HepG2 (cell line): ENCODE measurements at regions not wholly inside any gene's neighbourhood (a gene's known extent, or its start where the extent isn't known, plus 50 kb on each side); places are given as distances from the start of the nearest gene placed in this dataset.

Source experiments
- ATAC-seq: fragments of 200-7000 bp; cut with Tn5 transposase; 3 replicates; pipeline ENCODE4 v1.9.1; 2020; ENCODE audit warnings: mild to moderate bottlenecking, moderate library complexity
- BruUV-seq: library from RNA; stranded (reverse); fragments of 400-500 nt; replicated peaks from 2 replicates; lab custom pipeline; 2021; lab: Mats Ljungman, UMichigan
- CTCF ChIA-PET: fragments of 300-600 bp; formaldehyde crosslinking; extraction: SDS; loops from one replicate; lab custom pipeline; 2021; ENCODE audit warnings: low total read pairs, inconsistent platforms, low intra/inter-chr PET ratio; lab: Yijun Ruan, JAX
- POLR2A ChIA-PET: fragments of 350-600 bp; sonication (Branson Sonifier 250); formaldehyde crosslinking; loops from one replicate; lab custom pipeline; 2020; ENCODE audit warnings: antibody characterized with exemption, inconsistent platforms; lab: Yijun Ruan, JAX
- DNase-seq: peaks from one replicate; pipeline ENCODE4 v3.0.0-alpha.2; 2015; ENCODE audit warnings: low spot score
- FAIRE-seq: peaks from 3 replicates; lab custom pipeline; 2011; peaks lifted over from hg19 to GRCh38; lab: Jason Lieb, UNC
- H2AFZ ChIP-seq: one replicate; pipeline ENCODE4 v1.6.1; 2011; ENCODE audit warnings: low read length, inconsistent platforms
- H3K27ac ChIP-seq: fragments of 300-600 bp; 3 replicates; pipeline ENCODE4 v1.8.0; 2011; ENCODE audit warnings: mixed run types, mild to moderate bottlenecking, mixed read lengths, low read length, inconsistent platforms; ENCODE audit not compliant: insufficient read depth; ENCODE audit errors: extremely low read length
- H3K27me3 ChIP-seq, 2 experiments: fragments of 200-600 bp in 1 of 2; 2 replicates in 1 of 2; 3 replicates in 1 of 2; pipeline versions ENCODE4 v1.6.0 to v1.8.0; 2011; ENCODE audit warnings: low read length in 2 of 2, mild to moderate bottlenecking in 2 of 2, moderate library complexity in 2 of 2, inconsistent platforms in 1 of 2; ENCODE audit not compliant: insufficient read depth in 2 of 2, control insufficient read depth in 1 of 2
- H3K36me3 ChIP-seq, 2 experiments: fragments of 200-600 bp in 1 of 2; replicated peaks in 1 of 2; 2 replicates in 1 of 2; 3 replicates in 1 of 2; pipeline versions ENCODE4 v1.5.1 to v1.8.0; 2011; ENCODE audit warnings: low read length in 2 of 2, inconsistent platforms in 1 of 2; ENCODE audit not compliant: insufficient read depth in 2 of 2, control insufficient read depth in 1 of 2
- H3K4me1 ChIP-seq: 2 replicates; pipeline ENCODE4 v1.5.1; 2012; ENCODE audit warnings: low read length, inconsistent platforms; ENCODE audit not compliant: insufficient read depth
- H3K4me2 ChIP-seq: 2 replicates; pipeline ENCODE4 v1.6.0; 2011; ENCODE audit warnings: low read depth, low read length, inconsistent platforms
- H3K4me3 ChIP-seq, 3 experiments: fragments of 200-600 bp in 1 of 3; sonication (generic), shearing (Covaris generic) in 1 of 3; replicated peaks in 1 of 3; 2 replicates each; pipeline ENCODE4 v1.5.1; 2011 to 2016; ENCODE audit warnings: low read length in 3 of 3, inconsistent platforms in 2 of 3, low read depth in 2 of 3, mild to moderate bottlenecking in 2 of 3, control low read depth in 1 of 3, mixed read lengths in 1 of 3; ENCODE audit not compliant: insufficient read depth in 1 of 3
- H3K79me2 ChIP-seq: one replicate; pipeline ENCODE4 v1.6.1; 2011; ENCODE audit warnings: low read length, inconsistent platforms; ENCODE audit not compliant: insufficient read depth
- H3K9ac ChIP-seq: 2 replicates; pipeline ENCODE4 v1.6.0; 2011; ENCODE audit warnings: mild to moderate bottlenecking, low read depth, low read length, inconsistent platforms; ENCODE audit not compliant: insufficient read depth
- H3K9me3 ChIP-seq: 2 replicates; pipeline ENCODE4 v1.5.1; 2012; ENCODE audit warnings: mild to moderate bottlenecking, low read length
- H4K20me1 ChIP-seq: 2 replicates; pipeline ENCODE4 v1.6.0; 2011; ENCODE audit warnings: inconsistent platforms, mild to moderate bottlenecking, low read length, moderate library complexity; ENCODE audit not compliant: insufficient read depth
- ATF7 ChIP-seq, 2 experiments: fragments of 450-650 bp in 1 of 2; sonication (generic) in 1 of 2; formaldehyde crosslinking in 1 of 2; IDR thresholded peaks; 2 replicates each; pipeline versions ENCODE4 v1.4.0 to v1.6.1; 2016 to 2020; ENCODE audit warnings: antibody characterized with exemption in 1 of 2, mild to moderate bottlenecking in 1 of 2, missing genetic modification reagents in 1 of 2
- HNRNPK ChIP-seq: fragments of 200-400 bp; formaldehyde crosslinking; IDR thresholded peaks from 2 replicates; pipeline ENCODE4 v1.6.1; 2018; ENCODE audit warnings: low read length, low read depth, moderate library complexity, mild to moderate bottlenecking; ENCODE audit not compliant: poor library complexity, severe bottlenecking
- PHF8 ChIP-seq: sonication (generic); formaldehyde crosslinking; IDR thresholded peaks from 2 replicates; pipeline ENCODE4 v1.5.0; 2020; ENCODE audit warnings: missing genetic modification reagents
- TOPORS ChIP-seq: sonication (generic); formaldehyde crosslinking; IDR thresholded peaks from 2 replicates; pipeline ENCODE4 v1.8.0; 2023; ENCODE audit warnings: mild to moderate bottlenecking, missing genetic modification reagents
- WGBS: methylation state at CpG from one replicate; pipeline ENCODE4 v1.1.6; 2017; ENCODE audit warnings: low lambda C conversion rate; 5-methylcytosine and 5-hydroxymethylcytosine counted together
- in situ Hi-C: cut with HindIII; loops from 2 replicates; pipeline ENCODE4 v1.10.0; 2017; ENCODE audit warnings: low pct_unique_long_range_greater_than_20kb; ENCODE audit not compliant: extremely low pct_ligation_motif_present
- intact Hi-C: fragments of 100-400 bp; cut with micrococcal nuclease; formaldehyde crosslinking; loops from one replicate; pipeline ENCODE4 v1.10.0; 2022; ENCODE audit not compliant: unreplicated experiment

DNA sequence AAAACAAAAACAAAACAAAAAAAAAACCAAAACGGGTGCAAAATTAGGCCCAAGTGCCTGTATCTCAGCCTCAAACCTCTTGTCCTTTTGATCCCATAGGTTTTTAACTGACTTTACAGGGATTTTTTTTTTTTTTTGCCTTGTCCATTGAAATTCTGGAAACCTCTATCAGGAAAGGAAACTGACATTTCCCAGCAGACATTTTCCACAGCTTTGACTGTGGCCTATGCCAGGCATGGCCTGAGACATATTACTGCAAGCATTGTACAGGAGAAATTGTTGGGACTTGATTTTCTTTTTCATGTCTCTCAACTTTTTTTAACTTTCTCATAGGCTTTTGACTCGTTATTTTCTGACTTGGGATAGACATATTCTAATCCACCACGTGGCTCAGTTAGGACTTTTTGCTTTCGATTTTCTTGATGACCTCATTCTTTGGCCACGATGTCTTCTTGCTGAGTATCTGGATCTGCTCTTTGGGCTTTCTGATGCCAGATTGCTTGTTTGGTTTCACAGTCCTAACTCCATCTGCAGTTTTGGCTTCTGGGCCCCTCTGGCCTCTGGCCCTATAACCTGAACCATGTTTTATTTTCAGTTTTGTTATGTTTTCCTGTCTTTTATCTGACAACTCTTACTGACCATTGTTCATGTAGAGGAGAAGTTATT lies 336.1 kb upstream of the C11orf87 start:
- ATAC-seq (no peak), DNase-seq (no peak), FAIRE-seq (no peak)
- H3K79me2 ChIP-seq, result no peaks in the 10 kb centered on the region
- H3K9me3 ChIP-seq, result no peaks in the 10 kb centered on the region
- CTCF ChIA-PET, result no interaction called here
- POLR2A ChIA-PET, result no interaction called here
- H3K4me2 ChIP-seq, result no peak overlapping the region
- BruUV-seq, result no TSS peak
- no peaks in the 10 kb centered on the region for H4K20me1 ChIP-seq
- H3K27ac ChIP-seq, result no peak overlapping the region
- no peak overlapping the region for H3K9ac ChIP-seq
- WGBS, result 1% methylated on average over 5 of the region's 5 CpGs
- H3K4me3 ChIP-seq, result no peak overlapping the region
- H3K4me1 ChIP-seq, result no peaks in the 10 kb centered on the region
- in situ Hi-C loops (no loop called here), intact Hi-C loops (no loop called here)
- no peaks in the 10 kb centered on the region for H3K27me3 ChIP-seq
- no peak overlapping the region for H2AFZ ChIP-seq
- no peaks in the 10 kb centered on the region for H3K36me3 ChIP-seq
- TF ChIP-seq ATF7 (IDR thresholded peaks at IDR 0.05) (peak; percentile 71), ATF7 (CRISPR knock-in tag; IDR thresholded peaks at IDR 0.05) (no peak), TOPORS (no peak)

DNA sequence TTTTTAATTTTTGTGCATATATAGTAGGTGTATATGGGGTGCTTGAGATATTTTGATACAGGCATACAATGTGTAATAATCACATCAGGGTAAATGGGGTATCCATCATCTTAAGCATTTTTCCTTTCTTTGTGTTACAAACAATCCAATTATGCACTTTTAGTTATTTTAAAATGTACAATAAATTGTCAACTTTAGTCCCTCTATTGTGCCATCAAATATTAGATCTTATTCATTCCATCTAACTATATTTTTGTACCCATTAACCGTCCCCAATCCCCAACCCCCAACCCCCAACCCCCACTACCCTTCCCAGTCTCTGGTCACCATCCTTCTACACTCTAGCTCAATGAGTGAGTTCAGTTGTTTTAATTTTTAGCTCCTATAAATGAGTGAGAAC lies 335.1 kb upstream of the C11orf87 start:
- TF ChIP-seq PHF8 (CRISPR knock-in tag) (no peak), HNRNPK (peak; percentile 86)
- Histone ChIP-seq H3K4me3 (no peak overlapping the region), H4K20me1 (no peaks in the 10 kb centered on the region), H3K27me3 (no peaks in the 10 kb centered on the region), H2AFZ (no peak overlapping the region), H3K9me3 (no peaks in the 10 kb centered on the region), H3K27ac (no peak overlapping the region), H3K36me3 (no peaks in the 10 kb centered on the region), H3K9ac (no peak overlapping the region), H3K4me1 (no peaks in the 10 kb centered on the region), H3K4me2 (no peak overlapping the region), H3K79me2 (no peaks in the 10 kb centered on the region)
- no peak for DNase-seq
- ChIA-PET POLR2A (no interaction called here), CTCF (no interaction called here)
- FAIRE-seq, result no peak
- in situ Hi-C loops, result no loop called here
- BruUV-seq, result no TSS peak
- intact Hi-C loops, result no loop called here
- WGBS, result 0% methylated on average over 1 of the region's 1 CpG
- ATAC-seq, result no peak
